Thyroid gland (tissue), 4 donors: ENCODE measurements at regions not wholly inside any gene's neighbourhood (a gene's known extent, or its start where the extent isn't known, plus 50 kb on each side); places are given as distances from the start of the nearest gene placed in this dataset.

Experiments
- DNase-seq, 2 donors: peaks; one replicate each; pipeline ENCODE4 v3.0.0-alpha.2; 2019
- H3K27ac ChIP-seq, 3 donors: fragments of 200-600 bp; sonication (generic); 1 replicate in 2 of 3; 2 replicates in 1 of 3; pipeline ENCODE4 v1.5.1; 2016 to 2019; ENCODE audit warnings: mild to moderate bottlenecking in 1 of 3, moderate library complexity in 1 of 3
- H3K27me3 ChIP-seq: fragments of 200-600 bp; sonication (generic); one replicate; pipeline ENCODE4 v1.5.1; 2019
- H3K36me3 ChIP-seq, 2 donors: fragments of 200-600 bp; sonication (generic); one replicate each; pipeline ENCODE4 v1.5.1; 2016 to 2019
- H3K4me1 ChIP-seq, 2 donors: fragments of 200-600 bp; sonication (generic); one replicate each; pipeline ENCODE4 v1.5.1; 2017 to 2019
- H3K4me3 ChIP-seq, 3 donors: fragments of 200-600 bp; sonication (generic); replicated peaks in 1 of 3; 1 replicate in 2 of 3; 2 replicates in 1 of 3; pipeline ENCODE4 v1.5.1; 2016; ENCODE audit warnings: mild to moderate bottlenecking in 1 of 3
- H3K9me3 ChIP-seq: fragments of 200-600 bp; sonication (generic); one replicate; pipeline ENCODE4 v1.5.1; 2017
- CTCF ChIP-seq, 6 experiments: fragments of 200-600 bp in 3 of 6; fragments of 450-650 bp in 3 of 6; sonication (generic) in 3 of 6; IDR thresholded peaks; one replicate each; pipeline ENCODE4 v1.5.1; 2016 to 2019; ENCODE audit warnings: antibody characterized with exemption in 6 of 6, mild to moderate bottlenecking in 2 of 6, inconsistent platforms in 1 of 6, moderate library complexity in 1 of 6
- POLR2A ChIP-seq, 2 donors: fragments of 450-650 bp; IDR thresholded peaks; one replicate each; pipeline ENCODE4 v1.6.1; 2017; ENCODE audit warnings: antibody characterized with exemption in 2 of 2, mild to moderate bottlenecking in 2 of 2, moderate library complexity in 1 of 2
- WGBS, 2 donors: methylation state at CpG; one replicate each; pipeline ENCODE4 v1.1.5; 2017; 5-methylcytosine and 5-hydroxymethylcytosine counted together
- intact Hi-C: fragments of 100-400 bp; cut with DNase I; formaldehyde crosslinking; loops from one replicate; pipeline ENCODE4 v1.15.1; 2023

- no peak overlapping the region for H3K4me3 ChIP-seq
- H3K36me3 ChIP-seq = no peaks in the 10 kb centered on the region
- TF ChIP-seq POLR2A (IDR thresholded peaks at IDR 0.05) = no peak
- TF ChIP-seq CTCF (IDR thresholded peaks at IDR 0.05) = no peak
- no peak overlapping the region for H3K27ac ChIP-seq
- WGBS, 2 donors = 65 to 66% methylated on average over 2 of the region's 2 CpGs
- H3K9me3 ChIP-seq = no peaks in the 10 kb centered on the region
- no peaks in the 10 kb centered on the region for H3K4me1 ChIP-seq
- intact Hi-C loops = no loop called here
- no peaks in the 10 kb centered on the region for H3K27me3 ChIP-seq
- DNase-seq = no peak
Observed at GRCh38 chr5:110996742-110997141, 74.8 kb upstream of the TSLP start.

GRCh38 chr5:111002036-111002435 lies 69.5 kb upstream of the TSLP start:
- intact Hi-C loops = no loop called here
- H3K9me3 ChIP-seq = no peaks in the 10 kb centered on the region
- no peaks in the 10 kb centered on the region for H3K36me3 ChIP-seq
- H3K4me3 ChIP-seq = no peak overlapping the region
- no peak for DNase-seq
- no peaks in the 10 kb centered on the region for H3K4me1 ChIP-seq
- H3K27me3 ChIP-seq = no peaks in the 10 kb centered on the region
- no peak overlapping the region for H3K27ac ChIP-seq
- no peak for TF ChIP-seq CTCF (IDR thresholded peaks at IDR 0.05)
- no peak for TF ChIP-seq POLR2A (IDR thresholded peaks at IDR 0.05)
- WGBS, 2 donors = 85 to 89% methylated on average over 3 of the region's 3 CpGs

GRCh38 chr5:111003623-111004022 lies 67.9 kb upstream of the TSLP start:
- Histone ChIP-seq H3K27me3 (no peaks in the 10 kb centered on the region), H3K27ac (no peak overlapping the region), H3K4me1 (no peaks in the 10 kb centered on the region), H3K9me3 (no peaks in the 10 kb centered on the region), H3K36me3 (no peaks in the 10 kb centered on the region), H3K4me3 (no peak overlapping the region)
- DNase-seq = no peak
- intact Hi-C loops = no loop called here
- WGBS, 2 donors = 93 to 96% methylated on average over 1 of the region's 1 CpG
- TF ChIP-seq POLR2A (IDR thresholded peaks at IDR 0.05) (no peak), CTCF (IDR thresholded peaks at IDR 0.05) (no peak)

GRCh38 chr5:111004291-111004690 lies 67.2 kb upstream of the TSLP start:
- no peaks in the 10 kb centered on the region for H3K27me3 ChIP-seq
- WGBS, 2 donors = 77 to 79% methylated on average over 9 of the region's 9 CpGs
- H3K4me1 ChIP-seq = no peaks in the 10 kb centered on the region
- H3K27ac ChIP-seq = no peak overlapping the region
- intact Hi-C loops = no loop called here
- no peak for TF ChIP-seq POLR2A (IDR thresholded peaks at IDR 0.05)
- no peak for TF ChIP-seq CTCF (IDR thresholded peaks at IDR 0.05)
- no peak overlapping the region for H3K4me3 ChIP-seq
- no peaks in the 10 kb centered on the region for H3K36me3 ChIP-seq
- DNase-seq = no peak
- no peaks in the 10 kb centered on the region for H3K9me3 ChIP-seq

- 85 to 86% methylated on average over 2 of the region's 2 CpGs for WGBS, 2 donors
- Histone ChIP-seq H3K27ac (no peak overlapping the region), H3K9me3 (no peaks in the 10 kb centered on the region), H3K27me3 (no peaks in the 10 kb centered on the region), H3K4me3 (no peak overlapping the region), H3K4me1 (no peaks in the 10 kb centered on the region), H3K36me3 (no peaks in the 10 kb centered on the region)
- intact Hi-C loops = no loop called here
- TF ChIP-seq CTCF (IDR thresholded peaks at IDR 0.05) = no peak
- no peak for TF ChIP-seq POLR2A (IDR thresholded peaks at IDR 0.05)
- DNase-seq = no peak
Observed at GRCh38 chr5:111010783-111011182, 60.7 kb upstream of the TSLP start.
